GM12873 (cell line): ENCODE measurements at regions not wholly inside any gene's neighbourhood (a gene's known extent, or its start where the extent isn't known, plus 50 kb on each side); places are given as distances from the start of the nearest gene placed in this dataset.

Experiments
- TF ChIP-seq, protein P1 (sequence below): IDR thresholded peaks from 2 replicates; pipeline ENCODE4 v1.5.1; 2012; ENCODE audit warnings: low read depth, mild to moderate bottlenecking, moderate library complexity, low read length, control low read depth; ENCODE audit not compliant: insufficient read depth; ENCODE audit errors: missing control alignments

DNA sequence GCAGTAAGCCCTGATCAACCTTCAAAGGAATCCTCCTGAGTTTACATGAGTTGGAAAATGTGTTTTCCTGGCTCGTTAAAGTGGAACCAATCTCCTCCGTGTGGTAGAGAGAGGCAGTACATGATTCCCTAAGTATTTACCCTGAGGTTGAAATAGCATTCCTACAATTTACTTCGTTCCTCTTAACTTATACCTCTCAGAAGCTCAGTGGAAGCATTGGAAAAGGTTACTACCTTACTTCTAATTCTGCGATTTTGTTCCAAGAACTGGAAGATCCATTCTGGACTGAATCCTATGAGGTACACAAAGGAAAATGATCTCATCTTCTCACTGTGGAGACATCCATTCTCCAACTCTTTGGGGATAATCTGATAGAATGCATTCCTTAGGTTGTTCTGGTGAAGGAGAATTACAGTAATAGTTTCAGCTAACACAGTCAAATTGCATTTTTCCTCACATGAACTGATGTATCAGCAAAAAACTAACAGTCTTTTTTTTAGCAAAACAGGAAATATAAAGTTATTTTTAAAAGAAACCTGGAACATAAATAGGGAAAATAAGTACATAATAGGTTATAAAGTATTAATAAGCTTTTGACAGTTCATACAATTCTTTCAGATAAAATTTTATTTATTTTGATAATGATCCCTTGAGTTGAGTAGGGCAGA lies 475.6 kb downstream of the PDZRN4 start:
- TF ChIP-seq, protein P1, sequence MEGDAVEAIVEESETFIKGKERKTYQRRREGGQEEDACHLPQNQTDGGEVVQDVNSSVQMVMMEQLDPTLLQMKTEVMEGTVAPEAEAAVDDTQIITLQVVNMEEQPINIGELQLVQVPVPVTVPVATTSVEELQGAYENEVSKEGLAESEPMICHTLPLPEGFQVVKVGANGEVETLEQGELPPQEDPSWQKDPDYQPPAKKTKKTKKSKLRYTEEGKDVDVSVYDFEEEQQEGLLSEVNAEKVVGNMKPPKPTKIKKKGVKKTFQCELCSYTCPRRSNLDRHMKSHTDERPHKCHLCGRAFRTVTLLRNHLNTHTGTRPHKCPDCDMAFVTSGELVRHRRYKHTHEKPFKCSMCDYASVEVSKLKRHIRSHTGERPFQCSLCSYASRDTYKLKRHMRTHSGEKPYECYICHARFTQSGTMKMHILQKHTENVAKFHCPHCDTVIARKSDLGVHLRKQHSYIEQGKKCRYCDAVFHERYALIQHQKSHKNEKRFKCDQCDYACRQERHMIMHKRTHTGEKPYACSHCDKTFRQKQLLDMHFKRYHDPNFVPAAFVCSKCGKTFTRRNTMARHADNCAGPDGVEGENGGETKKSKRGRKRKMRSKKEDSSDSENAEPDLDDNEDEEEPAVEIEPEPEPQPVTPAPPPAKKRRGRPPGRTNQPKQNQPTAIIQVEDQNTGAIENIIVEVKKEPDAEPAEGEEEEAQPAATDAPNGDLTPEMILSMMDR = peak; percentile 31

DNA sequence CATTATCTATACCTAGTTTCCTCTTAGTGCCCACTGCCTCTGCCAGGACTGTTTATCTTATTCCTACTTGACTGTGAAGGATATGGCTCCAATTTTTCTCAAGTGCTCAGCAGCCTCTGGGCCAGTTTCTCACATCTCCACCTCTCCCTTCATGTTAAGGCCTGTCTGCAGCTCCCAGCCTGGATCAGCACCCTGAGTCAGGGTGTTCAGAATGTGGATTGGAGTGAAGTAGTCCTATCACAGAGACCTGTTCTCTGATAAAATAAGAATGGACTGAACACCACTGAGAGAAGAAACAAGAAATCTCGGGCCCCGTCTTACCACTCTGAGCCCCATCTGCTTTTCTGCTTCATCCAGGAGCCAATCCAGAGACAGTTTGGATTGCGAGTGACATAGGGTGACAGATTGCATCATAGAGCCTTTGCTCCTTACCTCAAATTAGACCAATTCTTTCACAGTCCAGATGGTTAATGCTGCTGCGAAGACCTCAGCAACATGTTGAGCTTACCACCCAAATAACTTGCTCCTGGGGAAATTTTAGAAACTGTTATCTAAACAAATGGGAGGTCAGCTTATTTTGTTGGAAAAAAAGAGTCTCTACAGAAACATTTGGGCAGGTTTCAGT lies 473.1 kb downstream of the PDZRN4 start:
- TF ChIP-seq, protein P1 = no peak

DNA sequence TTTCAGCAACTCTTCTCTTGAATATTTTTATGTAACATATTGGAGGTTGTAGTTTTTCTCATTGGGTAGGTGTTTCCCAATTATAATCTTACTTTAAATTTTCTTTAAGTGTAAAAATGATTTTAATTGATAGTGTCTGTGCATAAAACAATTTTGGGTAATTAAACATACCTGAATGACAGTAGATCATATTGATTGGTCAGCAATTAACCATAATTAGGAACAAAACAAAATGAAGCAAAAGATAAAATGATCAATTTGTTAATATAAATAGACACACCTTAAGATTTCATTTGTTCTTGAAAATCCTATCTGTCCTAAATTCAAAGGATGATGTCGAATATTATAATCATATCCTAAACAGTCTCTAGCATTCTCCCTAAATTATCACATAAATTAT lies 468.3 kb downstream of the PDZRN4 start:
- TF ChIP-seq, protein P1 = no peak

DNA sequence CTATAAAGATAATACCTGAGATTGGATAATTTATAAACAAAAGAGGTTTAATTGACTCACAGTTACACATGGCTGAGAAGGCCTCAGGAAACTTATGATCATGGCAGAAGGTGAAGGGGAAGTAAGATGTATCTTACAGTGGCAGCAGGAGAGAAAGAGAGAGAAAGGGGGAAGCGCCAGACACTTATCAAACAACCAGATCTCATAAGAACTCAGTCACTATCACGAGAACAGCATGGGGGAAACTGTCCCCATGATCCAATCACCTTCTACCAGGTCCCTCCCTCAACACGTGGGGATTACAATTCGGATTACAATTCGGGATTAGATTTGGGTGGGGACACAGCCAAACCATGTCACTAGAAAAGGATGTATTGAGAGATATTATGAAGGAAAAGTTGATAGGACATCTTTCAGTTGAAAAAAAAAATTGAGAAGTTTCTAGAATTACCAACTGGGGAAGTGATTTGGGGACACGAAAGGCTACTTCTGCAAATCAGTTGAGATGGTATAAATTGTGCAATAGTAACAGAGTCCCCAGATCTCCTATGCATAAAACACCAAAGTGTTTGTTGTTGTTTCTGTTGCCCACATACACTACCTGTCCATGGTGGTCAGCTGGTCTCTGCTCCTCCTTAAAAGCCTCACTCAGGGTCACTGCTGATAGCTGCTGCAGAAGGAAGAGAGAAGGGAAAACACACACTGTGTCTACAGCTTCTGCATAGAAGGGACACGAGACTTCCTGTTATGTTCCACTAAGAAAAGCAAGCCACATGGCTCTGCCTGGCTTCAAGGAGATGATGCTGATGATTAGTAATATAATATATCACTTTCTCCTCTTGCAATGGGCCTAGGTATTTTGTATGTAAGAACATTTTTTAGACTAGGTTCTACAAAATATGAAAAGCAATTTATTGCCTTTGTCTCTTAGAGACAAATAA lies 465.5 kb downstream of the PDZRN4 start:
- TF ChIP-seq, protein P1 = no peak

DNA sequence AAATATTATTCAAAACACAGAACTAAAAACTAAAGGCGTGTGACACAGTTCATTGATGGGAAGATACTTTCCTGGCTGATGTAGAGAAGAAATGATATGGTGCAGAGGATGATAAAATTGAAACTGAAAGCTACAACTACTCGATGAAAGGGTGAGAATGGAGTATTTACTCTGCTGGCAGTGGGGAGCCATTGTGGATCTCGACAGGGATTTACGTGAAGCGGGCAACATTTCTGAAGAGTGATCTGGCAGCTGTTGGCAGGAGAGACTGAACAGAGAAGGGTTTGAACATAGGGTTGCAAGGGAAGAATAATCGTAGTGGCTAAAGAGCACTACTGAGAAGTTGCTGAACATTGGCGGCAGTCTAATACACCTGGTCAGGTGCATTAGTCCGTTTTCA lies 464.9 kb downstream of the PDZRN4 start:
- TF ChIP-seq, protein P1 = no peak

DNA sequence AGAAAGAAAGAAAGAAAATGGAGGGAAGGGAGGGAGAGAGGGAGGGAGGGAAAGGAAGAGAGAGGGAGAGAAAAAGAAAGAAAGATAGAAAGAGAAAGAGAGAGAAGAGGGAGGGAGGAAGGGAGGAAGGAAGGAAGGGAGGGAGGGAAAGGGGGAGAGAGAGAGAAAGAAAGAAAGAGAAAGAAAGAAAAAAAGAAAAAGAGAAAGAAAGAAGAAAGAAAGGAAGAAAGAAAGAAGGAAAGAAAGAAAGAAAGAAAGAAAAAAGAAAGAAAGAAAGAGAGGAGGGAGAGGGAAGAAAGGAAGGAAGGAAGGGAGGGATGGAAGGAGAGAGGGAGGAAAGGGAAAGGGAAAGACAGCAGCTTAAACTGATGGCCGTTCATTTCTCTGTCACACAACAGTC lies 457.5 kb downstream of the PDZRN4 start:
- TF ChIP-seq, protein P1 = no peak

DNA sequence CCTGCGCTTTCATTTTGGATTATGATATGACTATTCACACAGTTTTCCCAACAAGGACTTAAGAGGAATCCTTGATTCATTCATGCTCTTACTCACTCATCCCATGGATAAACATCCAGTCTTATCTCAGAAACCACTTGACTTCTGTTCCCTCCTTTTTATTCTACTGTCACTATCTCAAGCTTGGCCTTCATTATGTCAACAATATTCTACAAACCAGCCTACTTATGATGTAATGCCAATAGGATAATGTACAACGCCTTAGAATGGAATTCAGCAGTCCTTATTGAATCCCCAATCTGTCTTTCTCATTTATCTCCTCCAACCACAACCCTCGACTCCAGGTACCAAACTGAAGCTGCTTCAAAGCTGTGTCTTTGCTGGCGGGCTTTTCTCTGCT lies 448.5 kb downstream of the PDZRN4 start:
- TF ChIP-seq, protein P1 = no peak
